Stimulated activated CD4-positive, alpha-beta T cell treated with anti-CD3 and anti-CD28 coated beads, Interleukin-2, amount 100 ng/mL, for 48 hours (primary cell): ENCODE measurements at regions not wholly inside any gene's neighbourhood (a gene's known extent, or its start where the extent isn't known, plus 50 kb on each side); places are given as distances from the start of the nearest gene placed in this dataset.
"Not testable (repeated sequence)": the region's sequence is repeated elsewhere in the genome, so short reads cannot be mapped to it uniquely, and the experiment has no call there.

Source experiments
- DNase-seq, 2 donors: peaks; one replicate each; pipeline ENCODE4 v3.0.0-alpha.2; 2020

- DNase-seq = not testable (repeated sequence)
These were observed 253.7 kb downstream of the SPATA31A6 start for GRCh38 chr9:42437057-42437759.

GRCh38 chr9:42442680-42443079 is 259.2 kb downstream of the SPATA31A6 start:
- not testable (repeated sequence) for DNase-seq

- not testable (repeated sequence) for DNase-seq
These were observed 260.0 kb downstream of the SPATA31A6 start for GRCh38 chr9:42443414-42443813.

DNA sequence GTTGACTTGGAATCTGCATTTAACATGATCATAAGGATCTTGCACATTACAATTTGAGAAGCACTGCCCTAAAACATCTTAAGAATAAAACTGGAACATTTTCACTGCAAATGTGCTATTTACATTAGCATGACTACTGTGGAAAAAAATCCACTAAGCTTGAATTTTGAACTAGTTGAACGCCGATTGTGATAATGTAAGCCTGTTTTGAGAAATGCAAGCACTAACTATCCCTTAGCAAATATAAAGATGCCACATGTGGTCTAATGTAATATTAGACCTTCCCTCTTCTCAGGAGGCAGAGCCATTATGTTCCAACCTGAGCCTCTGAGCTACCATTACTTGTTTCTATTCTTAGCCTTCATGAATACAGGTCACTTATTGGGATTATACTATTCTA is 278.0 kb downstream of the SPATA31A6 start:
- not testable (repeated sequence) for DNase-seq

- DNase-seq = not testable (repeated sequence)
These were observed 278.4 kb downstream of the SPATA31A6 start for GRCh38 chr9:42461863-42462262.

DNA sequence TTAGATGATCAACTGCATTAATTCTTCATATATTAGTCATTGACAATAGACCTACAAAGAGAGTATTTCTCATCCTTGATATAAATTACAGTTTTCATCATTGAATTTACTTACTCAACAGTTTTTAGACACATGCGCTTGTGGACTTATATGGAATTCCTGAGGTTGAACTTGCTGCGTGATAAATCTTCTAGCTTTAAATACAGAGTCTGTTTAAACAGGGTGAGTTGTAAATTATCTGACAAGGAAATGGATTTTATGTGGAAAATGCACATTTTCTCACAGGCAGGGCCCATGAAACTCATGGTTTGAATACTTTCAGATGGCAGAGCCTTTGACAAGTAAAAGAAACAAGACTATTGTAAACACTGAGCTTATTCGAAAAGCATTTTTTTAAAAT is 280.5 kb downstream of the SPATA31A6 start:
- not testable (repeated sequence) for DNase-seq

- not testable (repeated sequence) for DNase-seq
These were observed 287.1 kb downstream of the SPATA31A6 start for GRCh38 chr9:42470577-42470976.

- not testable (repeated sequence) for DNase-seq
These were observed 307.5 kb downstream of the SPATA31A6 start for GRCh38 chr9:42490989-42491388.

DNA sequence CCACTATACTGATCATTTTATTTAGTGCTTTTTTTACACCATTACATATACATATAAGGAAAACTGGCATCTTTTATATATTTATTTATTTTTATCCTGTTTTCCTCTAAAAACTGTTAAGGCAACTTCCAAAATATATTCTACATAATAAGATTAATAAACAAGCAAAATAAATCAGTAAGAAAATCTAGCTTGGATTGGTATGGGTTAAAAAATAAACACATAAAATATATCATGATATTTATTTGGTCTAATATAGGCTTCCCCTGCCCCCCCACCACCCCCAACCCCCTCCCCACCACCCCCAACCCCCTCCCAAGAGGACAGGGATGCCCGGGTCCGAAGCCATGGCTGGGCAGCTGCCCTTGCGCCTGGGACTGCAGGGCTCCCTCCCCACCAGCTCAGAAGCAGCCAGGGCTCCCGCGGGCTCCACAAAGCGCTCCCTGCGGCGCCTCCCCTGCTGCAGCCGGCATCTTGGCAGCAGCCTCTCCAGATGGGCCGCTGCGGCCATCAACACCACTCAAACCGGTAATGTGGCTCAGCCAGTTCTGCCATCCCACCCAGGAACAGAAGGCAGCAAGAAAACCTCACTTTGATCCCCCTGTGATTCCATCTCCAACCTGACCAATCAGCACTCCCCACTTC is 319.3 kb downstream of the SPATA31A6 start:
- not testable (repeated sequence) for DNase-seq

DNA sequence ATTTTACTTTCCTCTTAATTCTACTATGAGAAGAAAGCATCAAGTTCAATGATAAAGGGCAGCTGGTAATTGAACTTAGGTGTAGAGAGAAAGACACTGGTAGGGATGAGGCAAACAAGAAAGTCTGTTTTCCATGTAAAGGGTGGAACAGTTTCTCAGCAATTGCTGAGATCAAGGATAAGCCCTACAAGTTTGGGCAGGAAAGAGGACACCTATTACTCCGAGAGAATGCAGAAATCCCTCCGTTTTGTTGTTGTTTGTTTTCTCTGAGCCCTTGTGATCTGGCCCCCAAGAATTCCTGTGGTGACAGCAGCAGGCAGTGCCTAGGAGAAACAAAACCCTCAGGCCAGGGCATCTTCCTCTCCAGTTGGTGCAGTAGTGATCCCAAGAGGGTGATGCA is 324.7 kb downstream of the SPATA31A6 start:
- not testable (repeated sequence) for DNase-seq

DNA sequence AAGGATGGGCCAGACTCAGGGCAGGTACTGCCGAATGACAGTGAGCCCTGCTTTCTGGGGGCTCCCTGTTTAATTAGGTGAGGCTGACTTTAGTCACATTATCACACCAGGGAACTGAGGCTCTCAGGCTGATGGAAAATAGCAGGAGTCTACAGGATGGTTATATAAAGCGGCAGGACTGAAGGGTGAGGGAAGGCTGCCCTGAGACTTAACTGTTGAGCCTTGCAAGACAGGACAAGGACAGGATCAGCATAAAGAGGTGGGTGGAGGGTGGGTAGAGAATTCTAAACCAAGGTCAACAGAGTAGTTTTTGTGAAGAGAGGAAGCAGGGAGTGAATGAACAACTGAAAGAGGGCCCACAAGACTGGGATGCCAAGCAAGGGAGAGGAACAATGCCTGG is 330.1 kb downstream of the SPATA31A6 start:
- not testable (repeated sequence) for DNase-seq

DNA sequence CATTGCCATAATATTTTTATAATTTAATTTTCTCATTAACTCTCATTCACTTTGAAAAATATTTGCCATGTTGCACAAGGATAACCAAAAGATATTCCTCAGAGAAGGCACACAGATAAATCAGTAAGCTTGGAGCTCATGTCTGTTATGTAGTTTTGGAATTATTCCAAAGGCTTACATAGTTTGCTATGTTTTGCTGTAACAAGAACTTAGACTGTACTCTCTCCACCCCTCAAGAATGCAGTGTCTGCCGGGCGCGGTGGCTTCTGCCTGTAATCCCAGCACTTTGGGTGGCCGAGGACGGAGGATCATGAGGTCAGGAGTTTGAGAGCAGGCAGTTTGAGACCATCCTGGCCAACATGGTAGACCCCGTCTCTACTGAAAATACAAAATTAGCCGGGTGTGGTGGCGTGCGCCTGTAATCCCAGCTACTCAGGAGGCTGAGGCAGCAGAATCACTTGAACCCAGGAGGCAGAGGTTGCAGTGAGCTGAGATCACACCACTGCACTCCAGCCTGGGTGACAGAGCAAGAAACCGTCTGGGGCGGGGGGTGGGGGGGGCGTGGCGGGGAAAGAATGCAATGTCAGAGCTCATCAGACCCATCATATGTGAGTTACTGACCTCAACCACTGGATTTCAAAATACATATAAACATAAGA is 351.0 kb downstream of the SPATA31A6 start:
- DNase-seq = not testable (repeated sequence)

- not testable (repeated sequence) for DNase-seq
These were observed 351.5 kb downstream of the SPATA31A6 start for GRCh38 chr9:42534984-42535325.

DNA sequence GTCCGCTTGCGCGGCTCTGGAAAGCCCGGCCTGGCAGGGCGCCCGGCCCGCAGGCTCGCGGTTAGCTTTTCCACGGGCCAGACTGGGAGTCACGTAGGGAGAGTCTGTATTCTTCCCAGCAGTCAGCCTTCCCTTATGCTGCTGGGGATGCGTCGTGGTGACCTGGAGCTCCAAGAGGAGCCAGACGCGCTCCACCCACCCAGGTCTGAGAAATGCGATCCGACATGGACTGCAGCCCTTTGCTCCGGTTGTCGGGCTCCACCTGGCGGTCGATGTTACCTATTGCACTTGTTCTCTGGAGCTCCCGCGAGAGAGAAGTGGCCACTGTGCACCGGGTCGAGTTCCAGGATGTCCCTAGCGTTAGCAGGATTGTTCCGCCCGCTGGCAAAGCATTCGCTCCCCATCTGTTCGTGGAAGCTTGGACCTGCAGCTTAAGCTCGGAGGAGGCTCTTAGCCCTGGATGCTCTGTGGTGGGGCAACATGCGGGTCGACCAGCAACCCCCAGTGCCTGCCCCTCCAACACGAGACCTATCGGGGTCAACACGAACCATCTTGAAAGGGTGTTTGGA is 367.4 kb downstream of the SPATA31A6 start:
- DNase-seq = not testable (repeated sequence)

DNA sequence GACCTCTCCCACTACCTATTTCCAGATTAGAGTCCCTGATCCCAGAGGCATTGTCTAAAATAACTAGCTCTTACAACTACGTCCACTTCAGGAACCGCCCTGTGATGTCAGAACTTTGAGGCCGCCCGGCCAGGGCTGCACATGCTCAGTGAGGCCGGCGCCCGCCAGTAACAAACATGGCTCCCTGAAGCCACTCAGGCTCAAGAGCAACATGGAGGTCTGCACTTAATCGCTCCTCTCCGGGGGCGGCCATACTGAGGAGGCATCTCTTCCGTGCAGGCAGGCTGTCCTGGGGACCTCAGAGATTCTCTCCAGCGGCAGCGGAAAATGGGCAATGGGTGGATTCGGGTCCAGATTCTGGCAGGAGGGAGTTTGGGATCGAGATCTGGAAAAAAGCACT is 385.1 kb downstream of the SPATA31A6 start:
- DNase-seq = not testable (repeated sequence)

DNA sequence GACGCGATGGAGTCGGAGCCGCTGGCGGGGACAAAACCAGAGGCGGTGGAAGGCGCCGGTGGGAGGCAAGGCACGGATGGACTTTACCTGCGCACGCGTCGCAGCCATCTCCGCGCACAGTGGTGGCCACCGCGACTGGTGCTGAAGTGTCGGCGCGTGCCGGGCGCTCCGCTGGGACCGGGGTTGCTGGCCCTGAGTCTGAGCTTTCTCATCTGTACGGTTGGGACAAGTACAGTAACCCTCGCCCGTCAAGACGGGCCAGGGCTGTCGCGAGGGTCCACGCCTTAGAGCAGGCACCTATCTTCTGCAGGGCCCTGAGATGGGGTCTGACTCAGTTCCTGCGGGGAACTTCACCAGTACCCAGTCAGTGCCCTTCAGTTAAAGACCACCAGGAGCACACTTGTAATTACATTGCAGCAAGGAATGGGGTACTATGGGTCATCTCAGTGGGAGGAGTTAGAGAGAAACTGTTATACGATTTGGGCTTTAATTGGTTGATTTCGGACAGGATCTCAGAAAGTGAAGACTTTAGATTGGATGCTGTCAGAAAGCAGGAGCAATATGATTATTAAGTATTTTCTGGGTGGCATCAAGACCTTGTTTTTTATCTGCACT is 385.6 kb downstream of the SPATA31A6 start:
- DNase-seq = peak in 1 of 2 donors; percentile 6

DNA sequence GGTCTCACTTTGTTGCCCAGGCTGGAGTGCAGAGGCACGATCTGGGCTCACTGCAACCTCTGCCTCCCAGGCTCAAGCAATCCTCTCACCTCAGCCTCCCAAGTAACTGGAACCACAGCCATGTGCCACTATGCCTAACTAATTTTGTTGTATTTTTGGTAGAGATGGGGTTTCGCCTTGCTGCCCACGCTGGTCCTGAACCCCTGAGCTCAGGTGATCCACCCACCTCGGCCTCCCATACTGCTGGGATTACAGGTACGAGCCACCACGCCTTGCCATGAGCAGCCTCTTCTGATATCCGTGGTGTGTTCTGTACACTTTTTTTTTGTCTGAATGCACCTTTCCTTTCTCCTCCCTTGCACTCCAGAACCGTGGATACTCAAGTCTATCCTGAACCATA is 394.4 kb downstream of the SPATA31A6 start:
- DNase-seq = not testable (repeated sequence)
